ENCODE measurements at regions not wholly inside any gene's neighbourhood (a gene's known extent, or its start where the extent isn't known, plus 50 kb on each side); places are given as distances from the start of the nearest gene placed in this dataset.

- no peak overlapping the region for H3K27ac ChIP-seq
- no peaks in the 10 kb centered on the region for H3K27me3 ChIP-seq
- H3K4me1 ChIP-seq: no peaks in the 10 kb centered on the region
- H3K9me3 ChIP-seq: no peaks in the 10 kb centered on the region
- DNase-seq: no peak
- no peak overlapping the region for H3K4me3 ChIP-seq
- WGBS, 2 donors: 85 to 88% methylated on average over 2 of the region's 2 CpGs
- intact Hi-C loops (cut with DNase I): no loop called here
- H3K36me3 ChIP-seq: no peaks in the 10 kb centered on the region
- TF ChIP-seq POLR2A (IDR thresholded peaks at IDR 0.05): no peak
- no peak for TF ChIP-seq EP300 (IDR thresholded peaks at IDR 0.05)
- no peak for TF ChIP-seq CTCF (IDR thresholded peaks at IDR 0.05)
- no peak for TF ChIP-seq POLR2AphosphoS5 (IDR thresholded peaks at IDR 0.05)
These were observed 220.4 kb upstream of the CWC22 start for GRCh38 chr2:180227461-180227860.

- intact Hi-C loops (cut with DNase I): no loop called here
- H3K27ac ChIP-seq: no peak overlapping the region
- no peak for DNase-seq
- TF ChIP-seq CTCF (IDR thresholded peaks at IDR 0.05): no peak
- no peak for TF ChIP-seq POLR2A (IDR thresholded peaks at IDR 0.05)
- no peak for TF ChIP-seq EP300 (IDR thresholded peaks at IDR 0.05)
- no peak for TF ChIP-seq POLR2AphosphoS5 (IDR thresholded peaks at IDR 0.05)
- no peaks in the 10 kb centered on the region for H3K4me1 ChIP-seq
- H3K27me3 ChIP-seq: no peaks in the 10 kb centered on the region
- no peak overlapping the region for H3K4me3 ChIP-seq
- H3K36me3 ChIP-seq: no peaks in the 10 kb centered on the region
- no peaks in the 10 kb centered on the region for H3K9me3 ChIP-seq
These were observed 218.0 kb upstream of the CWC22 start for GRCh38 chr2:180225118-180225517.

DNA sequence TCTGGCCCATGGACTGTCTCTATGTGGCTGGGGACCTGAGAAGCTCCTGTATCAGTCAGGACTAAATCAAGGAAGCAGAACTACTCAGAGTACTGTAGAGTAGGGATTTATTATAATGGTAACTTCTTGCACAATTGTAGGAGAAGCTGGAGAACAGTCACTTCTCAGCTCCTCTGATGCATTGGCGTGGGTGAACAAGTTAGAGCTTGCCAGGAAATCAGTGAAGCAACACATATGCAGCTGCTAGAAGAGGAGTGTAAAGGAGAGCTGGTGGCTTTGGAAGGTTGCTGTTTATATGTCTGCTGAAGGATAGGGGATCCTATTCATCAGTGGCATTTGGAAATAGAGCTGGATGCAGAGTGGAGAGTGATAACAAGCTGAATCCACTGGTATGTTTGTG, 215.5 kb upstream of the CWC22 start:
- no peak for TF ChIP-seq POLR2AphosphoS5 (IDR thresholded peaks at IDR 0.05)
- no peak for TF ChIP-seq POLR2A (IDR thresholded peaks at IDR 0.05)
- no peak for TF ChIP-seq EP300 (IDR thresholded peaks at IDR 0.05)
- no peak for TF ChIP-seq CTCF (IDR thresholded peaks at IDR 0.05)
- Histone ChIP-seq H3K27ac (no peak overlapping the region), H3K27me3 (no peaks in the 10 kb centered on the region), H3K36me3 (no peaks in the 10 kb centered on the region), H3K9me3 (no peaks in the 10 kb centered on the region), H3K4me1 (peaks cover 0 to 9% (median 0%) of the 10 kb centered on the region in 4 donors), H3K4me3 (no peak overlapping the region)
- intact Hi-C loops (cut with DNase I): no loop called here
- 72 to 76% methylated on average over 1 of the region's 1 CpG for WGBS, 2 donors
- DNase-seq: no peak

DNA sequence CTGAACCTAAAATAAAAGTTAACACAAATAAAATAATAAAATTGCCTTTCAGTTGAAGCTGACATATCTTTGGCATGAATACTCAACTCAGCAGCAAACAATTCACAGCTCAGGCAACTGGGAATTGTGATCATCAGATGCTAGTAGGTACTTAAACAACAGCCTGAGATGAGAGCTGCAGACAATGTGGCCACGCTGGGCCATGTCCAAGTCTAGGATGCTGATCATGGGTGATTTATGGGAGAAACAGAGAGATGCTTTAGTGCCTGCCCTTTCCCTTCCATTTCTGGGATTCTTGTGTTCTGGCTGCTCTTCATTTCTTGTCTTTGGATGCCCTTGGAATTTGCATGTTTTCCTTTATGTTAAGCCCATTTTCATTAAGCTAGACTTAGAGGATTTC, 212.4 kb upstream of the CWC22 start:
- no peak overlapping the region for H3K4me3 ChIP-seq
- H3K27ac ChIP-seq: no peak overlapping the region
- DNase-seq: no peak
- H3K4me1 ChIP-seq: peaks cover 0 to 9% (median 0%) of the 10 kb centered on the region in 4 donors
- intact Hi-C loops (cut with DNase I): no loop called here
- H3K9me3 ChIP-seq: no peaks in the 10 kb centered on the region
- H3K27me3 ChIP-seq: no peaks in the 10 kb centered on the region
- TF ChIP-seq EP300 (IDR thresholded peaks at IDR 0.05): no peak
- no peak for TF ChIP-seq POLR2A (IDR thresholded peaks at IDR 0.05)
- 70 to 79% methylated on average over 1 of the region's 1 CpG for WGBS, 2 donors
- no peaks in the 10 kb centered on the region for H3K36me3 ChIP-seq

DNA sequence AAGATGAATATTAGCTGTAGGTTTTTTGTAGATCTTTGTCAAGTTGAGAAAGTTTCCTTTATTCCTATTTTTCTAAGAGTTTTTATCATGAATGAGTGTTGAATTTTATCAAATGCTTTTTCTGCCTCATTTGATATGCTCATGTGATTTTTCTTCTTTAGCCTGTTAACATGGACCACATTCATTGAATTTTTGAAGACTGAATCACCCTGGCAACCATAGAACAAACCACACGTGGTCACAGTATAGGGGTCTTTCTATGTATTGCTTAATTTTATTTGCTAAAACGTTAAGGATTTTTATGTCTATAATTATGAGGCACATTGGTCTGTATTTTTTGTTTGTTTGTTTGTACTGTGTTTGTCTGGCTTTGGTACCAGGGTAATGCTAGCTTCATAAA, 201.7 kb upstream of the CWC22 start:
- no peak overlapping the region for H3K27ac ChIP-seq
- H3K36me3 ChIP-seq: no peaks in the 10 kb centered on the region
- H3K27me3 ChIP-seq: no peaks in the 10 kb centered on the region
- no peak for TF ChIP-seq EP300 (IDR thresholded peaks at IDR 0.05)
- TF ChIP-seq POLR2AphosphoS5 (IDR thresholded peaks at IDR 0.05): no peak
- no peak for TF ChIP-seq CTCF (IDR thresholded peaks at IDR 0.05)
- TF ChIP-seq POLR2A (IDR thresholded peaks at IDR 0.05): no peak
- H3K4me3 ChIP-seq: no peak overlapping the region
- no peak for DNase-seq
- 40 to 66% methylated on average over 2 of the region's 2 CpGs for WGBS, 2 donors
- intact Hi-C loops (cut with DNase I): no loop called here
- H3K9me3 ChIP-seq: no peaks in the 10 kb centered on the region
- no peaks in the 10 kb centered on the region for H3K4me1 ChIP-seq

Data from sigmoid colon (tissue), 6 donors.